ENCODE measurements at regions not wholly inside any gene's neighbourhood (a gene's known extent, or its start where the extent isn't known, plus 50 kb on each side); places are given as distances from the start of the nearest gene placed in this dataset.

- no peak for TF ChIP-seq CTCF (IDR thresholded peaks at IDR 0.05)
- TF ChIP-seq POLR2A (IDR thresholded peaks at IDR 0.05): no peak
Observed at GRCh38 chr15:37865687-37866086, 68.8 kb upstream of the TMCO5A start.
